ENCODE measurements at regions not wholly inside any gene's neighbourhood (a gene's known extent, or its start where the extent isn't known, plus 50 kb on each side); places are given as distances from the start of the nearest gene placed in this dataset.
"Not testable (repeated sequence)": the region's sequence is repeated elsewhere in the genome, so short reads cannot be mapped to it uniquely, and the experiment has no call there.

GRCh38 chr13:86355301-86355700 lies 556.1 kb upstream of the SLITRK6 start:
- no peaks in the 10 kb centered on the region for H3K27me3 ChIP-seq (ENCODE audit: insufficient read depth, poor library complexity, severe bottlenecking)
- no peak overlapping the region for H3K4me3 ChIP-seq (ENCODE audit: severe bottlenecking)
- TF ChIP-seq CTCF (IDR thresholded peaks at IDR 0.05; ENCODE audit: poor library complexity, severe bottlenecking) = no peak
- ATAC-seq (ENCODE audit: low read depth) (no peak), DNase-seq (ENCODE audit: low spot score) (no peak)
- no peaks in the 10 kb centered on the region for H3K4me1 ChIP-seq (ENCODE audit: insufficient read depth, poor library complexity, severe bottlenecking)
- H3K9me3 ChIP-seq (ENCODE audit: severe bottlenecking) = no peaks in the 10 kb centered on the region
- H3K36me3 ChIP-seq (ENCODE audit: low read depth) = no peaks in the 10 kb centered on the region
- no peak overlapping the region for H3K27ac ChIP-seq (ENCODE audit: poor library complexity, severe bottlenecking)

GRCh38 chr13:86357106-86357505 lies 557.9 kb upstream of the SLITRK6 start:
- no peaks in the 10 kb centered on the region for H3K36me3 ChIP-seq (ENCODE audit: low read depth)
- no peaks in the 10 kb centered on the region for H3K9me3 ChIP-seq (ENCODE audit: severe bottlenecking)
- no peaks in the 10 kb centered on the region for H3K4me1 ChIP-seq (ENCODE audit: insufficient read depth, poor library complexity, severe bottlenecking)
- no peak for TF ChIP-seq CTCF (IDR thresholded peaks at IDR 0.05; ENCODE audit: poor library complexity, severe bottlenecking)
- no peak overlapping the region for H3K27ac ChIP-seq (ENCODE audit: poor library complexity, severe bottlenecking)
- DNase-seq (ENCODE audit: low spot score) (no peak), ATAC-seq (ENCODE audit: low read depth) (no peak)
- H3K27me3 ChIP-seq (ENCODE audit: insufficient read depth, poor library complexity, severe bottlenecking) = no peaks in the 10 kb centered on the region
- no peak overlapping the region for H3K4me3 ChIP-seq (ENCODE audit: severe bottlenecking)

GRCh38 chr13:86363749-86364148 lies 564.5 kb upstream of the SLITRK6 start:
- H3K9me3 ChIP-seq (ENCODE audit: severe bottlenecking); H3K36me3 ChIP-seq (ENCODE audit: low read depth); H3K4me1 ChIP-seq (ENCODE audit: insufficient read depth, poor library complexity, severe bottlenecking); ATAC-seq (ENCODE audit: low read depth); DNase-seq (ENCODE audit: low spot score); H3K27me3 ChIP-seq (ENCODE audit: insufficient read depth, poor library complexity, severe bottlenecking); H3K4me3 ChIP-seq (ENCODE audit: severe bottlenecking); H3K27ac ChIP-seq (ENCODE audit: poor library complexity, severe bottlenecking): not testable (repeated sequence)

- no peaks in the 10 kb centered on the region for H3K4me1 ChIP-seq (ENCODE audit: insufficient read depth, poor library complexity, severe bottlenecking)
- H3K36me3 ChIP-seq (ENCODE audit: low read depth) = no peaks in the 10 kb centered on the region
- no peak for TF ChIP-seq CTCF (IDR thresholded peaks at IDR 0.05; ENCODE audit: poor library complexity, severe bottlenecking)
- H3K27ac ChIP-seq (ENCODE audit: poor library complexity, severe bottlenecking) = no peak overlapping the region
- ATAC-seq (ENCODE audit: low read depth) (no peak), DNase-seq (ENCODE audit: low spot score) (no peak)
- H3K9me3 ChIP-seq (ENCODE audit: severe bottlenecking) = no peaks in the 10 kb centered on the region
- no peak overlapping the region for H3K4me3 ChIP-seq (ENCODE audit: severe bottlenecking)
- no peaks in the 10 kb centered on the region for H3K27me3 ChIP-seq (ENCODE audit: insufficient read depth, poor library complexity, severe bottlenecking)
These were observed 569.7 kb upstream of the SLITRK6 start for GRCh38 chr13:86368924-86369323.

GRCh38 chr13:86377451-86377850 lies 578.2 kb upstream of the SLITRK6 start:
- Histone ChIP-seq H3K27me3 (ENCODE audit: insufficient read depth, poor library complexity, severe bottlenecking) (no peaks in the 10 kb centered on the region), H3K9me3 (ENCODE audit: severe bottlenecking) (no peaks in the 10 kb centered on the region), H3K27ac (ENCODE audit: poor library complexity, severe bottlenecking) (no peak overlapping the region), H3K36me3 (ENCODE audit: low read depth) (no peaks in the 10 kb centered on the region), H3K4me1 (ENCODE audit: insufficient read depth, poor library complexity, severe bottlenecking) (no peaks in the 10 kb centered on the region), H3K4me3 (ENCODE audit: severe bottlenecking) (no peak overlapping the region)
- DNase-seq (ENCODE audit: low spot score) = no peak
- TF ChIP-seq CTCF (IDR thresholded peaks at IDR 0.05; ENCODE audit: poor library complexity, severe bottlenecking) = no peak
- no peak for ATAC-seq (ENCODE audit: low read depth)
